ENCODE measurements at regions not wholly inside any gene's neighbourhood (a gene's known extent, or its start where the extent isn't known, plus 50 kb on each side); places are given as distances from the start of the nearest gene placed in this dataset.
"Not testable (repeated sequence)": the region's sequence is repeated elsewhere in the genome, so short reads cannot be mapped to it uniquely, and the experiment has no call there.

GRCh38 chr16:73125850-73126524 is 78.1 kb upstream of the ZFHX3 start:
- DNase-seq (peak; percentile 26), ATAC-seq (peak; percentile 9 to 64)
- intact Hi-C loops (cut with DNase I), result no loop called here

DNA sequence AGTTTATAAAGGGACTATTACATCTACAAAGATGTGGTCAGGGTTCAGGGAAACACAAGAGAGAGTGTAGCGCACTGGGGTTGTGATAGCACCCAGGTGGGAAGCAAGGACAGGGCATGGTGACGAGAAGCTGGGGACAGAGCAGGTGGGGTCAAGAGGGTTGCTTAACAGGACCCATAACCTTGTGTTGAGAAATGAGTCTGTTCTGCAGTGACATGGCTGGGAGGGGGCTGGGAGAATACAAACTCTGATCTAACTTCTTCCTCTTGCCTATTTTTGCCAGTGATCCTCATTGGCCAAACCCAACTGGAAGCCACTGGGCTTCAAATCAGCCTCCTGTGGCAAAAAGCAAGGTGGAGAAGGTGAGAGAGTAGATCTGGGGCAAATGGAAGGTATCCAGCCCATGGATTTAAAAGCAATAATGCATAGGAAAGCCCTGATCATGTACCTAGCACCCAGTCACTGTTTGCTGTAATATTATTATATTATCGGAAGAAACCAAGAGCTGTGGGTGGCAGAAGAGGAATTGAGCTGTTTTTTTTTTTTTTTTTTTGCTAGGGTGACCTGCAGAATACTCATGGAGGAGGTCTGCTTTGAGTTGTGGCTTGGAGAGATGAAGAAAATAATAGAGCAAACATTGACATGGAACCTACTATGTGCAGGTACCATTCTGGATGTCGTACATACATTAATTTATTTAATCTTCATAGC is 76.9 kb upstream of the ZFHX3 start:
- no peak for ATAC-seq
- no peak for DNase-seq
- intact Hi-C loops (cut with DNase I), result no loop called here

- intact Hi-C loops (cut with DNase I), result no loop called here
- ATAC-seq (no peak), DNase-seq (no peak)
These were observed 76.2 kb upstream of the ZFHX3 start for GRCh38 chr16:73124097-73124652.

DNA sequence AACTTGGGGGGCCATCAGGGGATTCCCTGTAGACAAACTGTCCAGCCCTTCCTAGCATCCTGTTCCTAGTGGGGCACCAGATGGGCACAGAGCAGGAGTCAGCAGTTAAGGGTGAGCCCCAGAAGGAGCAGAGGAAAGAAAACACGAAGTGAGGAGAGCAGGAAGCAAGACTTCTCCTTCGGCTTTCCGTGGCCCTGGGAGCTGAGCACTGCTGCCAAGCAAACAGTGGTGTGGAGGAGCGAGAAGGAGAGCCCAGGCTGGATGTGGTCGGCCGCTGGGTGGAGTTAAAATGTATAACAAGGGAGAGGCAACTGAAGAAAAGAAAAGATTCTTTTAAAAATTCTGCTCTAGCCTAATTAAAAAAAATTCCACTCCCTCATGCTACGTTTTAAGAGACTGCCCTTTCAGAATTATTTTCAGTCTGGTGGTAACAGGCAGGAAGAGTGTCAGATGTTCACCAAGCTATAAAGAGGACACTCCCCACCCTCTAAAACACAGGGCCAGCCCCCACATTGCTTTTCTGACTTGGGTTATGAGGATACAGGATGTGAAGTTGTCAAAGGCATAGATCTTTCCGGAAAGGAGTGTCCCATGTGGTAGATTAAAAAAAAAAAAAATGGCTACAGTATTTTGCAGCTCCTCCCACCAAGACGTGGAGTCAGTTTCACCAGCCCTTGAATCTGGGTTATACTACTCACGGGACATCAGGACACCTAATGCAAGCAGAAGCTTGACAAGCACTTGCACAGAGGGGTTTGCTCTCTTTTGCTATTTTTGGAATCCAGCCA is 74.9 kb upstream of the ZFHX3 start:
- peak; percentile 69 to 73 for ATAC-seq
- intact Hi-C loops (cut with DNase I), result no loop called here
- DNase-seq, result peak; percentile 58

DNA sequence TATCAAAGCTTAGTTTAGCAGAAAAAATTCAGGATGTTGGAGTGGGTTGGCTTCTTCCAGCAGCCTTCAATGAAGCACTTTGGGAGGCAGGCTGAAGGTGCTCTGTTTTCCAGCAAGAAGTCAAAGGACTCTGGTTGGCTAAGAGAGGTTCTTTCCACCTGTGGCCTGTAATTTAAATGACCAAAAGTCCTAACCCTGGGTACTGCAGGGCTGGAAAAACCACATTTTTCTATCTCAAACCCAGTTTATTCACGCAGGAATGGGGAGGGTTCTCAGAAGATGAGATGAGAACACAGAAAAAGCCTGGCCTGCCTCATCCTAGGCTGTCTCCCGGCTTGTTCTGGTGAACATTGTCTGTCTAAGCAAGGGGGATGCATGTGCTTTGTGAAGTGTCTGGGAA is 68.6 kb upstream of the ZFHX3 start:
- no peak for ATAC-seq
- DNase-seq, result no peak
- intact Hi-C loops (cut with DNase I), result no loop called here

GRCh38 chr16:73113336-73113735 is 65.4 kb upstream of the ZFHX3 start:
- intact Hi-C loops (cut with DNase I), result no loop called here
- ATAC-seq, result peak in 1 of 2 donors; percentile 59

GRCh38 chr16:73108195-73108963 is 60.5 kb upstream of the ZFHX3 start:
- DNase-seq, result no peak
- intact Hi-C loops (cut with DNase I), result no loop called here
- ATAC-seq, result no peak

More at GRCh38 chr16:73113336-73113735, 65.4 kb upstream of the ZFHX3 start:
- DNase-seq, result no peak

DNA sequence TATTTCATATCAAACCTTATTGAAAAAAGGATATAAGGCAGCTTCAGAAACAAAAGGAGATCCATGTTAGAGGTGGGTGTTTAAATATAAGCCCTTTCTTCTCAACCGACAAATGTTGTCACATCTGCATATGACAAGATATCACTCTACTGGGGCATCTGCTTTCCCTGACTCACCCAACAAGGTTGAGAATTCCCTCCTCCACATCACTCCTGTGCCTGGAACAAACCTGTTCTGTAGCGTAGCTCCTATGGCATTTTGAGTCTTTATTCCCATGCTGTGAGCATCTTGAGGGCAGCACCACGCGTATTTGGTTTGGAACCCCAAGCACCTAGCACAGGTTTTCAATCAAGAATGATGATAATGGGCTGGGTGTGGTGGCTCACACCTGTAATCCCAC is 59.4 kb upstream of the ZFHX3 start:
- no peak for ATAC-seq
- intact Hi-C loops (cut with DNase I), result no loop called here
- no peak for DNase-seq

- ATAC-seq, result no peak
- intact Hi-C loops (cut with DNase I), result no loop called here
- no peak for DNase-seq
These were observed 58.6 kb upstream of the ZFHX3 start for GRCh38 chr16:73106329-73107034.

DNA sequence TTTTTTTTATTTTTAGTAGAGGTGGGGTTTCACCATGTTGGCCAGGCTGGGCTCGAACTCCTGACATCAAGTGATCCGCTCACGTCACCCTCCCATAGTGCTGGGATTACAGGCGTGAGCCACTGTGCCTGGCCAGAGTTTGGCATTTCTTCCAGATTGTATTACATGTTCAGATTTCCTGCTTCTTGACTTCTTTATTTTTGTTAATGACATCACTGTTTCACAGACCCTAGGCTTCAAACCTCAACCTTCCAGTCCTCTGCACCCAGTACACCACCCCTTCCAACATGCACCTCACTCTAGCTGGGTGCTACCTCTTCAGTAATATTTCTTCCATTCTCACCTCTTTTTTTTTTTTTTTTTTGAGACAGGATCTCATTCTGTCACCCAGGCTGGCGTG is 53.6 kb upstream of the ZFHX3 start:
- ATAC-seq, result no peak
- DNase-seq, result no peak
- intact Hi-C loops (cut with DNase I), result no loop called here

GRCh38 chr16:73099601-73100000 is 51.7 kb upstream of the ZFHX3 start:
- ATAC-seq; intact Hi-C loops (cut with DNase I): not testable (repeated sequence)

More at GRCh38 chr16:73099601-73100000, 51.7 kb upstream of the ZFHX3 start:
- DNase-seq, result not testable (repeated sequence)
